ENCODE measurements at regions not wholly inside any gene's neighbourhood (a gene's known extent, or its start where the extent isn't known, plus 50 kb on each side); places are given as distances from the start of the nearest gene placed in this dataset.
A peak's percentile ranks its signal among the peaks of the same experiment; 100 is the strongest.

- Histone ChIP-seq H2AFZ (ENCODE audit: low read depth) (no peak overlapping the region), H4K20me1 (ENCODE audit: insufficient read depth) (no peaks in the 10 kb centered on the region), H3K4me3 (IDR thresholded peaks at IDR 0.05; ENCODE audit: insufficient read depth, low read depth, low read length) (no peak overlapping the region), H3K4me2 (no peak overlapping the region), H3K36me3 (ENCODE audit: insufficient read depth) (no peaks in the 10 kb centered on the region), H3K79me2 (ENCODE audit: insufficient read depth, low read depth) (no peaks in the 10 kb centered on the region), H3K27ac (no peak overlapping the region), H3K27me3 (ENCODE audit: insufficient read depth, low read depth) (no peaks in the 10 kb centered on the region), H3K9ac (no peak overlapping the region), H3K4me1 (ENCODE audit: low read depth, poor library complexity, severe bottlenecking) (no peaks in the 10 kb centered on the region)
- TF ChIP-seq, protein P1, sequence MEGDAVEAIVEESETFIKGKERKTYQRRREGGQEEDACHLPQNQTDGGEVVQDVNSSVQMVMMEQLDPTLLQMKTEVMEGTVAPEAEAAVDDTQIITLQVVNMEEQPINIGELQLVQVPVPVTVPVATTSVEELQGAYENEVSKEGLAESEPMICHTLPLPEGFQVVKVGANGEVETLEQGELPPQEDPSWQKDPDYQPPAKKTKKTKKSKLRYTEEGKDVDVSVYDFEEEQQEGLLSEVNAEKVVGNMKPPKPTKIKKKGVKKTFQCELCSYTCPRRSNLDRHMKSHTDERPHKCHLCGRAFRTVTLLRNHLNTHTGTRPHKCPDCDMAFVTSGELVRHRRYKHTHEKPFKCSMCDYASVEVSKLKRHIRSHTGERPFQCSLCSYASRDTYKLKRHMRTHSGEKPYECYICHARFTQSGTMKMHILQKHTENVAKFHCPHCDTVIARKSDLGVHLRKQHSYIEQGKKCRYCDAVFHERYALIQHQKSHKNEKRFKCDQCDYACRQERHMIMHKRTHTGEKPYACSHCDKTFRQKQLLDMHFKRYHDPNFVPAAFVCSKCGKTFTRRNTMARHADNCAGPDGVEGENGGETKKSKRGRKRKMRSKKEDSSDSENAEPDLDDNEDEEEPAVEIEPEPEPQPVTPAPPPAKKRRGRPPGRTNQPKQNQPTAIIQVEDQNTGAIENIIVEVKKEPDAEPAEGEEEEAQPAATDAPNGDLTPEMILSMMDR (conservative IDR thresholded peaks at IDR 0.05; ENCODE audit: low read depth, low read length): no peak
Measured at GRCh38 chr6:103140308-103141027, 1719.3 kb downstream of the HACE1 start.

GRCh38 chr6:103139377-103139776 is 1720.3 kb downstream of the HACE1 start:
- Histone ChIP-seq H3K9ac (no peak overlapping the region), H3K4me2 (no peak overlapping the region), H3K27ac (no peak overlapping the region), H3K79me2 (ENCODE audit: insufficient read depth, low read depth) (no peaks in the 10 kb centered on the region), H4K20me1 (ENCODE audit: insufficient read depth) (no peaks in the 10 kb centered on the region), H3K27me3 (ENCODE audit: insufficient read depth, low read depth) (no peaks in the 10 kb centered on the region), H3K4me1 (ENCODE audit: low read depth, poor library complexity, severe bottlenecking) (no peaks in the 10 kb centered on the region), H3K4me3 (IDR thresholded peaks at IDR 0.05; ENCODE audit: insufficient read depth, low read depth, low read length) (no peak overlapping the region), H3K36me3 (ENCODE audit: insufficient read depth) (no peaks in the 10 kb centered on the region), H2AFZ (ENCODE audit: low read depth) (no peak overlapping the region)
- TF ChIP-seq, protein P1 (conservative IDR thresholded peaks at IDR 0.05; ENCODE audit: low read depth, low read length): no peak

DNA sequence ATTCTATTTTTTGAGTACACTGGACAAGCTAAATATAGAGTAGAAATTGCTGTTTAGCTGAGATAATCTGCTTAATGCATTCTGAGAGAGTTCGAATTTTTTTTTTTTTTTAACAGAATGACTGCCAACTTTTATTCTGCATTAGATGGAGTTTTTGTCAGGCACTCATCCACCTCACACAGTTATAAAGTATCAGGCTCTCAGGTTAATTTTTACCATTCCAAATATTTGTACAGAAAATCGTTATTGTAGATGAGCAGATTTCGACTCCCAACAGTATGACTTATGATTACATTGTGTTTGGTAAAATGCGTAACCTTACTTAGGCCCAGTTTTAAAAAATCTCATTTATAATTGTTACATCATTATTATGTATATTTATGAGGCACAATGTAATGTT is 1731.0 kb downstream of the GRIK2 start:
- Histone ChIP-seq H3K36me3 (ENCODE audit: insufficient read depth) (no peaks in the 10 kb centered on the region), H3K4me1 (ENCODE audit: low read depth, poor library complexity, severe bottlenecking) (no peaks in the 10 kb centered on the region), H3K4me3 (IDR thresholded peaks at IDR 0.05; ENCODE audit: insufficient read depth, low read depth, low read length) (no peak overlapping the region), H4K20me1 (ENCODE audit: insufficient read depth) (no peaks in the 10 kb centered on the region), H3K27ac (no peak overlapping the region), H2AFZ (ENCODE audit: low read depth) (no peak overlapping the region), H3K9ac (no peak overlapping the region), H3K27me3 (ENCODE audit: insufficient read depth, low read depth) (no peaks in the 10 kb centered on the region), H3K4me2 (no peak overlapping the region), H3K79me2 (ENCODE audit: insufficient read depth, low read depth) (no peaks in the 10 kb centered on the region)
- TF ChIP-seq, protein P1 (conservative IDR thresholded peaks at IDR 0.05; ENCODE audit: low read depth, low read length): no peak

- Histone ChIP-seq H3K4me3 (IDR thresholded peaks at IDR 0.05; ENCODE audit: insufficient read depth, low read depth, low read length) (no peak overlapping the region), H3K27me3 (ENCODE audit: insufficient read depth, low read depth) (no peaks in the 10 kb centered on the region), H3K9ac (no peak overlapping the region), H4K20me1 (ENCODE audit: insufficient read depth) (no peaks in the 10 kb centered on the region), H2AFZ (ENCODE audit: low read depth) (no peak overlapping the region), H3K27ac (no peak overlapping the region), H3K4me2 (no peak overlapping the region), H3K4me1 (ENCODE audit: low read depth, poor library complexity, severe bottlenecking) (no peaks in the 10 kb centered on the region), H3K79me2 (ENCODE audit: insufficient read depth, low read depth) (no peaks in the 10 kb centered on the region), H3K36me3 (ENCODE audit: insufficient read depth) (no peaks in the 10 kb centered on the region)
- TF ChIP-seq, protein P1 (conservative IDR thresholded peaks at IDR 0.05; ENCODE audit: low read depth, low read length): peak; percentile 67
Measured at GRCh38 chr6:103122766-103123601, 1729.5 kb downstream of the GRIK2 start.
